Neural cell (in vitro differentiated cells): ENCODE measurements at regions not wholly inside any gene's neighbourhood (a gene's known extent, or its start where the extent isn't known, plus 50 kb on each side); places are given as distances from the start of the nearest gene placed in this dataset.

Experiments
- EP300 ChIP-seq: fragments of 450-650 bp; conservative IDR thresholded peaks from 2 replicates; pipeline ENCODE4 v1.6.1; 2014; ENCODE audit warnings: antibody characterized with exemption, mild to moderate bottlenecking, moderate library complexity; ENCODE audit not compliant: poor library complexity, severe bottlenecking
- EZH2 ChIP-seq: fragments of 200-600, 300-800 bp; shearing (Covaris generic), sonication (generic); IDR thresholded peaks from 2 replicates; pipeline ENCODE4 v1.6.1; 2014; ENCODE audit warnings: antibody characterized with exemption, low read length, borderline replicate concordance, mild to moderate bottlenecking; ENCODE audit not compliant: insufficient read depth, poor library complexity, severe bottlenecking
- MXI1 ChIP-seq: fragments of 450-650 bp; conservative IDR thresholded peaks from 2 replicates; pipeline ENCODE4 v1.6.1; 2014; ENCODE audit warnings: antibody characterized with exemption, mild to moderate bottlenecking; ENCODE audit not compliant: poor library complexity, severe bottlenecking
- POLR2AphosphoS5 ChIP-seq: IDR thresholded peaks from 2 replicates; pipeline ENCODE4 v1.6.1; 2012
- RAD21 ChIP-seq: fragments of 450-650 bp; conservative IDR thresholded peaks from 2 replicates; pipeline ENCODE4 v1.6.1; 2014; ENCODE audit warnings: antibody characterized with exemption, mild to moderate bottlenecking, moderate library complexity
- SMC3 ChIP-seq: fragments of 450-650 bp; conservative IDR thresholded peaks from 2 replicates; pipeline ENCODE4 v1.6.1; 2014; ENCODE audit warnings: antibody characterized with exemption, mild to moderate bottlenecking, moderate library complexity; ENCODE audit not compliant: poor library complexity
- TAF1 ChIP-seq: IDR thresholded peaks from 2 replicates; pipeline ENCODE4 v1.6.1; 2012; ENCODE audit warnings: low read depth
- TF ChIP-seq, protein P1 (sequence below): fragments of 450-650 bp; IDR thresholded peaks from 2 replicates; pipeline ENCODE4 v1.5.1; 2014; ENCODE audit warnings: antibody characterized with exemption, mild to moderate bottlenecking, moderate library complexity; ENCODE audit not compliant: poor library complexity, severe bottlenecking
- TF ChIP-seq, protein P2 (sequence below): IDR thresholded peaks from 2 replicates; pipeline ENCODE4 v1.6.1; 2012; ENCODE audit warnings: borderline replicate concordance

DNA sequence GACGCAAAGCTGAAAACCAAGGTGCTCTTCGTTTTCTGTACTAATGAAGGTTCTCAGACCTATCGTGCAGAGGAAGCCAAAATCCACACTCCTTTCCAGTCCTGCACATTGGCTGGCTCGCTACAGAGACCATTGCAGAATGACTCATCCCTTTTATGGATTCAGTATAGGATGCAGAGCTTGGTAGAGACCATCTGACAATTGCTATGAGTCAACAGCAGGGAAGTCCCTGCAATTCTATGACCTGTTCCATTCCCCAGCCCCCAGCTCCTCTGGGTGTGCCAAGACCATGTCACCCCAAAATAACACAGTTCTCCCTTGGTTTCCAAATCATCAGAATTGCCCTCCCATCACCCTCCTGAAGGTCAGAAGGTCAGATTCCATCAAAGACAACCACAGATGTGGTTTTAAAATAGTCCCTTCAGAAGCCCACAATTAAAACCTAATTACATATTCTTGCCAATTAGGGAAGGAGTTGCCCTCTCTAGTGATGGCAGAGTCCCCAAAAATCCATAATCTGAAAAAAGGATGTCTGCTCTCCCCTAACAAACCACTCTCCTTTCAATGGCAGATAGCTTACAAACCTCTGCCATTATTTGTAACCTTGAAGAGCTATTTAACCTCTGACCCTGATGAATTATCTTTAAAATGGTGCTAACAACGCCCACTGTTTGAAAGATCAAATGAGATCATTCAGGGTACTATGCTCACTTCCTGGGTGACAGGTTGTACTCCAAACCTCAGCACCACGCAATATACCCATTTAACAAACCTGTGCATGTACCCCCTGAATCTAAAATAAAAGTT is 108.2 kb upstream of the RBBP6 start:
- TF ChIP-seq, protein P1, sequence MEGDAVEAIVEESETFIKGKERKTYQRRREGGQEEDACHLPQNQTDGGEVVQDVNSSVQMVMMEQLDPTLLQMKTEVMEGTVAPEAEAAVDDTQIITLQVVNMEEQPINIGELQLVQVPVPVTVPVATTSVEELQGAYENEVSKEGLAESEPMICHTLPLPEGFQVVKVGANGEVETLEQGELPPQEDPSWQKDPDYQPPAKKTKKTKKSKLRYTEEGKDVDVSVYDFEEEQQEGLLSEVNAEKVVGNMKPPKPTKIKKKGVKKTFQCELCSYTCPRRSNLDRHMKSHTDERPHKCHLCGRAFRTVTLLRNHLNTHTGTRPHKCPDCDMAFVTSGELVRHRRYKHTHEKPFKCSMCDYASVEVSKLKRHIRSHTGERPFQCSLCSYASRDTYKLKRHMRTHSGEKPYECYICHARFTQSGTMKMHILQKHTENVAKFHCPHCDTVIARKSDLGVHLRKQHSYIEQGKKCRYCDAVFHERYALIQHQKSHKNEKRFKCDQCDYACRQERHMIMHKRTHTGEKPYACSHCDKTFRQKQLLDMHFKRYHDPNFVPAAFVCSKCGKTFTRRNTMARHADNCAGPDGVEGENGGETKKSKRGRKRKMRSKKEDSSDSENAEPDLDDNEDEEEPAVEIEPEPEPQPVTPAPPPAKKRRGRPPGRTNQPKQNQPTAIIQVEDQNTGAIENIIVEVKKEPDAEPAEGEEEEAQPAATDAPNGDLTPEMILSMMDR = no peak
- TF ChIP-seq EP300 = no peak
- TF ChIP-seq MXI1 = no peak
- TF ChIP-seq EZH2 = no peak
- no peak for TF ChIP-seq POLR2AphosphoS5
- no peak for TF ChIP-seq SMC3
- TF ChIP-seq RAD21 = no peak
- TF ChIP-seq, protein P2, sequence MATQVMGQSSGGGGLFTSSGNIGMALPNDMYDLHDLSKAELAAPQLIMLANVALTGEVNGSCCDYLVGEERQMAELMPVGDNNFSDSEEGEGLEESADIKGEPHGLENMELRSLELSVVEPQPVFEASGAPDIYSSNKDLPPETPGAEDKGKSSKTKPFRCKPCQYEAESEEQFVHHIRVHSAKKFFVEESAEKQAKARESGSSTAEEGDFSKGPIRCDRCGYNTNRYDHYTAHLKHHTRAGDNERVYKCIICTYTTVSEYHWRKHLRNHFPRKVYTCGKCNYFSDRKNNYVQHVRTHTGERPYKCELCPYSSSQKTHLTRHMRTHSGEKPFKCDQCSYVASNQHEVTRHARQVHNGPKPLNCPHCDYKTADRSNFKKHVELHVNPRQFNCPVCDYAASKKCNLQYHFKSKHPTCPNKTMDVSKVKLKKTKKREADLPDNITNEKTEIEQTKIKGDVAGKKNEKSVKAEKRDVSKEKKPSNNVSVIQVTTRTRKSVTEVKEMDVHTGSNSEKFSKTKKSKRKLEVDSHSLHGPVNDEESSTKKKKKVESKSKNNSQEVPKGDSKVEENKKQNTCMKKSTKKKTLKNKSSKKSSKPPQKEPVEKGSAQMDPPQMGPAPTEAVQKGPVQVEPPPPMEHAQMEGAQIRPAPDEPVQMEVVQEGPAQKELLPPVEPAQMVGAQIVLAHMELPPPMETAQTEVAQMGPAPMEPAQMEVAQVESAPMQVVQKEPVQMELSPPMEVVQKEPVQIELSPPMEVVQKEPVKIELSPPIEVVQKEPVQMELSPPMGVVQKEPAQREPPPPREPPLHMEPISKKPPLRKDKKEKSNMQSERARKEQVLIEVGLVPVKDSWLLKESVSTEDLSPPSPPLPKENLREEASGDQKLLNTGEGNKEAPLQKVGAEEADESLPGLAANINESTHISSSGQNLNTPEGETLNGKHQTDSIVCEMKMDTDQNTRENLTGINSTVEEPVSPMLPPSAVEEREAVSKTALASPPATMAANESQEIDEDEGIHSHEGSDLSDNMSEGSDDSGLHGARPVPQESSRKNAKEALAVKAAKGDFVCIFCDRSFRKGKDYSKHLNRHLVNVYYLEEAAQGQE = no peak
- no peak for TF ChIP-seq TAF1
